K562 (cell line): ENCODE measurements at regions not wholly inside any gene's neighbourhood (a gene's known extent, or its start where the extent isn't known, plus 50 kb on each side); places are given as distances from the start of the nearest gene placed in this dataset.
"Not testable (repeated sequence)": the region's sequence is repeated elsewhere in the genome, so short reads cannot be mapped to it uniquely, and the experiment has no call there.

Source experiments
- ATAC-seq: fragments of 200-7000 bp; cut with Tn5 transposase; 3 replicates; pipeline ENCODE4 v1.9.1; 2020; ENCODE audit warnings: moderate library complexity
- BruUV-seq: library from RNA; stranded (reverse); fragments of 400-500 nt; replicated peaks from 2 replicates; lab custom pipeline; 2021; lab: Mats Ljungman, UMichigan
- CTCF ChIA-PET: fragments of 300-600 bp; formaldehyde crosslinking; extraction: SDS; loops from one replicate; lab custom pipeline; 2021; ENCODE audit warnings: low intra/inter-chr PET ratio; lab: Yijun Ruan, JAX
- POLR2A ChIA-PET: fragments of 300-600, 350-650 bp; sonication (Branson Sonifier 250); formaldehyde crosslinking; extraction: SDS; loops from one replicate; lab custom pipeline; 2021; ENCODE audit warnings: antibody characterized with exemption, inconsistent platforms; lab: Yijun Ruan, JAX
- DNase-seq, 4 experiments: peaks; one replicate each; pipeline versions ENCODE4 v3.0.0 to v3.0.0-alpha.2; 2011 to 2018; ENCODE audit warnings: low spot score in 3 of 4, mixed read lengths in 3 of 4; ENCODE audit errors: extremely low read depth in 1 of 4
- FAIRE-seq: peaks from 2 replicates; lab custom pipeline; 2011; peaks lifted over from hg19 to GRCh38; lab: Jason Lieb, UNC
- H2AFZ ChIP-seq: 2 replicates; pipeline ENCODE4 v1.6.0; 2011; ENCODE audit warnings: low read depth, low read length, control low read depth, inconsistent platforms
- H3K27ac ChIP-seq: fragments of 200-600 bp; 3 replicates; pipeline ENCODE4 v1.8.0; 2011; ENCODE audit warnings: low read depth, mild to moderate bottlenecking, control low read depth, inconsistent platforms, low read length, moderate library complexity, mixed read lengths; ENCODE audit errors: extremely low read depth
- H3K27me3 ChIP-seq, 2 experiments: fragments of 300-600 bp in 1 of 2; 2 replicates in 1 of 2; 3 replicates in 1 of 2; pipeline versions ENCODE4 v1.6.0 to v1.8.0; 2011; ENCODE audit warnings: inconsistent platforms in 2 of 2, low read length in 2 of 2, mild to moderate bottlenecking in 1 of 2, mixed read lengths in 1 of 2, moderate library complexity in 1 of 2; ENCODE audit not compliant: control insufficient read depth in 2 of 2, insufficient read depth in 2 of 2
- H3K36me3 ChIP-seq: fragments of 300-600 bp; 3 replicates; pipeline ENCODE4 v1.8.0; 2011; ENCODE audit warnings: mild to moderate bottlenecking, low read length, inconsistent platforms; ENCODE audit not compliant: control insufficient read depth, insufficient read depth
- H3K4me1 ChIP-seq, 2 experiments: fragments of 200-600 bp in 1 of 2; replicated peaks in 1 of 2; 2 replicates in 1 of 2; 3 replicates in 1 of 2; pipeline versions ENCODE4 v1.5.1 to v1.8.0; 2011; ENCODE audit warnings: inconsistent platforms in 2 of 2, low read length in 2 of 2, mild to moderate bottlenecking in 1 of 2, mixed read lengths in 1 of 2, moderate library complexity in 1 of 2; ENCODE audit not compliant: control insufficient read depth in 2 of 2, insufficient read depth in 2 of 2
- H3K4me2 ChIP-seq: 2 replicates; pipeline ENCODE4 v1.6.1; 2011; ENCODE audit warnings: low read length, control low read depth, inconsistent platforms, mixed read lengths; ENCODE audit not compliant: insufficient read depth
- H3K4me3 ChIP-seq: fragments of 200-600 bp; sonication (generic), shearing (Covaris generic); 2 replicates; pipeline ENCODE4 v1.5.1; 2016; ENCODE audit warnings: control low read depth, inconsistent platforms
- H3K79me2 ChIP-seq: fragments of 200-600 bp; 3 replicates; pipeline ENCODE4 v1.8.0; 2011; ENCODE audit warnings: low read length, inconsistent platforms; ENCODE audit not compliant: control insufficient read depth, insufficient read depth
- H3K9ac ChIP-seq, 2 experiments: 2 replicates each; pipeline versions ENCODE4 v1.6.0 to v1.6.1; 2011; ENCODE audit warnings: low read depth in 2 of 2, low read length in 2 of 2, control low read depth in 1 of 2, inconsistent platforms in 1 of 2, mild to moderate bottlenecking in 1 of 2, mixed read lengths in 1 of 2; ENCODE audit not compliant: insufficient read depth in 1 of 2
- H3K9me1 ChIP-seq: one replicate; pipeline ENCODE4 v1.6.0; 2011; ENCODE audit warnings: inconsistent platforms, mild to moderate bottlenecking, low read length, moderate library complexity; ENCODE audit not compliant: control insufficient read depth, insufficient read depth
- H3K9me3 ChIP-seq: replicated peaks from 2 replicates; pipeline ENCODE4 v1.5.1; 2011; ENCODE audit warnings: low read depth, low read length, inconsistent platforms; ENCODE audit not compliant: control insufficient read depth, insufficient read depth
- H4K20me1 ChIP-seq: replicated peaks from 2 replicates; pipeline ENCODE4 v1.6.1; 2011; ENCODE audit warnings: low read length, inconsistent platforms, mixed read lengths; ENCODE audit not compliant: control insufficient read depth, insufficient read depth
- CAMTA2 ChIP-seq: fragments of 250-450 bp; sonication (Bioruptor Pico); conservative IDR thresholded peaks from 2 replicates; pipeline ENCODE4 v1.5.1; 2022
- CXXC5 ChIP-seq: fragments of 250-450 bp; sonication (Bioruptor Pico); IDR thresholded peaks from 2 replicates; pipeline ENCODE4 v1.8.0; 2022; ENCODE audit warnings: inconsistent platforms, mild to moderate bottlenecking, moderate library complexity
- ELF2 ChIP-seq: fragments of 250-450 bp; sonication (Bioruptor Pico); IDR thresholded peaks from 2 replicates; pipeline ENCODE4 v1.5.0; 2021; ENCODE audit warnings: mild to moderate bottlenecking
- HNRNPUL1 ChIP-seq: fragments of 200-400 bp; formaldehyde crosslinking; IDR thresholded peaks from 2 replicates; pipeline ENCODE4 v1.6.1; 2017; ENCODE audit warnings: low read length
- RFX1 ChIP-seq: fragments of 450-650 bp; IDR thresholded peaks from 2 replicates; pipeline ENCODE4 v1.6.1; 2016; ENCODE audit warnings: mild to moderate bottlenecking, moderate library complexity
- ZNF212 ChIP-seq: fragments of 450-650 bp; formaldehyde crosslinking; IDR thresholded peaks from 2 replicates; pipeline ENCODE4 v1.4.0; 2020; ENCODE audit warnings: mild to moderate bottlenecking
- ZNF253 ChIP-seq: fragments of 250-450 bp; sonication (Bioruptor Pico); conservative IDR thresholded peaks from 2 replicates; pipeline ENCODE4 v1.6.1; 2021; ENCODE audit warnings: mild to moderate bottlenecking
- WGBS: fragments of 100-300 bp; shearing (Covaris generic); methylation state at CpG from one replicate; pipeline ENCODE4 v1.1.6; 2016; ENCODE audit warnings: low coverage, mixed read lengths; ENCODE audit not compliant: insufficient coverage; ENCODE audit errors: missing lambda C conversion rate; 5-methylcytosine and 5-hydroxymethylcytosine counted together
- in situ Hi-C: fragments of 300-500 bp; cut with MboI; formaldehyde crosslinking; loops from 4 replicates; pipeline ENCODE4 v1.15.0; 2018; ENCODE audit warnings: inconsistent platforms, mixed read lengths
- intact Hi-C: fragments of 100-400 bp; cut with micrococcal nuclease; formaldehyde crosslinking; loops from 2 replicates; pipeline ENCODE4 v1.14.2; 2022

DNA sequence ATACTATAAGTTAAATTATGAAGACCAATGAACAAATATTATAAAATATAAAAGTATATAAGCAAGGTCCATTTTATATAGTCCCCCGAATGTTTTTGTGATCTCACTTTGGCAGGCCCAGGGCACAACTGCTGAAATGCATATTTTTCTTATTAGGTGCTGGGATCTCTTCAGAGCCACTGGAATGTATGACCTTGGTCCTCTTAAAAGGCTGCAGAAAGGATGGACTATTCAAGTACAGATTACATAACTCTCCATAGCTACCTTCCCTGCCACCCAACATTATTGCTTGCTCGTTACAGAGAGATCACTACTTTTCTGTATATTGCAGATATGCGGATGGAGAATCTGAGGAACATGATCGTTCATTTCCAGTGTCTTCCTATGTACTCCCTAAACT lies 925.6 kb upstream of the CELF4 start:
- in situ Hi-C loops, result no loop called here
- 3% methylated on average over 4 of the region's 4 CpGs for WGBS
- H3K4me3 ChIP-seq, result no peak overlapping the region
- intact Hi-C loops, result no loop called here
- no peaks in the 10 kb centered on the region for H4K20me1 ChIP-seq
- TF ChIP-seq CAMTA2 (CRISPR knock-in tag) (no peak), ZNF212 (CRISPR knock-in tag) (no peak), HNRNPUL1 (no peak), RFX1 (no peak), ZNF253 (no peak), CXXC5 (CRISPR knock-in tag) (no peak), ELF2 (CRISPR knock-in tag) (no peak)
- no peaks in the 10 kb centered on the region for H3K4me1 ChIP-seq
- H3K9ac ChIP-seq, result no peak overlapping the region
- H3K4me2 ChIP-seq, result no peak overlapping the region
- CTCF ChIA-PET, result no interaction called here
- FAIRE-seq (no peak), DNase-seq (no peak), ATAC-seq (no peak)
- no peak overlapping the region for H3K27ac ChIP-seq
- H2AFZ ChIP-seq, result no peak overlapping the region
- no peaks in the 10 kb centered on the region; the same call in 1 of the 2 replicates for H3K9me3 ChIP-seq
- no peaks in the 10 kb centered on the region for H3K79me2 ChIP-seq
- POLR2A ChIA-PET, result no interaction called here
- H3K27me3 ChIP-seq, result no peaks in the 10 kb centered on the region
- no peaks in the 10 kb centered on the region for H3K9me1 ChIP-seq
- BruUV-seq, result no TSS peak
- H3K36me3 ChIP-seq, result no peaks in the 10 kb centered on the region

DNA sequence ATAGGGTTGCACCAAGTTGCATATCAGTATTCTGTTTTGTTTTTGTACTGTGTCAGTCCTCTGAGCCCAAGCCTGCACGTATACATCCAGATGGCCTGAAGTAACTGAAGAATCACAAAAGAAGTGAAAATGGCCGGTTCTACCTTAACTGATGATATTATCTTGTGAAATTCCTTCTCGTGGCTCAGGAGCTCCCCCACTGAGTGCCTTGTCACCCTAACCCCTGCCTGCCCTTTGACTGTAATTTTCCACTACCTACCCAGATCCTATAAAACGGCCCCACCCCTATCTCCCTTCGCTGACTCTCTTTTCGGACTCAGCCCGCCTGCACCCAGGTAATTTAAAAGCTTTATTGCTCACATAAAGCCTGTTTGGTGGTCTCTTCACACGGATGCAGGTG lies 924.1 kb upstream of the CELF4 start:
- H3K36me3 ChIP-seq, POLR2A ChIA-PET, DNase-seq, BruUV-seq, H3K27me3 ChIP-seq, ATAC-seq, H3K9me3 ChIP-seq, H3K4me2 ChIP-seq, FAIRE-seq, H3K79me2 ChIP-seq, CTCF ChIA-PET, H3K9me1 ChIP-seq, H3K27ac ChIP-seq, in situ Hi-C loops, H3K4me3 ChIP-seq, intact Hi-C loops, H3K4me1 ChIP-seq, H3K9ac ChIP-seq, H4K20me1 ChIP-seq, H2AFZ ChIP-seq: not testable (repeated sequence)
- 2% methylated on average over 8 of the region's 8 CpGs for whole genome bisulfite sequencing
